ENCODE measurements at regions not wholly inside any gene's neighbourhood (a gene's known extent, or its start where the extent isn't known, plus 50 kb on each side); places are given as distances from the start of the nearest gene placed in this dataset.

DNA sequence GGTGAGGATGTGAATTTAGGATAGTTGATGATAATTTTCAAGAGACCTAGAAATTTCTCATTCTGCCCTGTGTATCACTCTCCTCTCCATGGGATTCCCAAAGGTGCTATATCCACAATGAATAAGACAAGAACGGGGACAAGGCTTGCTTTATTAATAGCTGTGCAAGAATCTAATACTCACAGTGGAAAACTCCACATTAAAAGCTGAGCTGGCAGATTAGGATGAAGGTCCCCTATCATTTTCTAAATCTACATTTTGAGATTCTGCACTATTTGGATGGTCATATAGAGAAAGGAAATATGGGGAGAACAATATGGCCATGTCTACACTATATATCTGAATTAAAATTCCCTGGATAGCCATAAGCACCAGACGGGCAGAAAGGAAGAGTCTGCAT lies 411.0 kb upstream of the TGFBR2 start:
- Histone ChIP-seq H2AFZ (ENCODE audit: control insufficient read depth, low read length) (no peak overlapping the region), H3K36me3 (ENCODE audit: control insufficient read depth in 2 of 2, extremely low read depth in 1 of 2, insufficient read depth in 2 of 2, low read length in 2 of 2) (no peaks in the 10 kb centered on the region), H3K9me3 (ENCODE audit: control insufficient read depth, low read depth, low read length) (no peaks in the 10 kb centered on the region), H3K4me2 (ENCODE audit: control insufficient read depth, extremely low read depth, insufficient read depth, low read depth, low read length) (no peak overlapping the region), H3K79me2 (ENCODE audit: control insufficient read depth, insufficient read depth, low read length) (no peaks in the 10 kb centered on the region), H3K27me3 (ENCODE audit: control insufficient read depth, extremely low read depth, insufficient read depth, low read length) (no peaks in the 10 kb centered on the region), H4K20me1 (ENCODE audit: control insufficient read depth, extremely low read depth, insufficient read depth, low read length) (no peaks in the 10 kb centered on the region), H3K27ac (ENCODE audit: control insufficient read depth, insufficient read depth, low read length) (no peak overlapping the region), H3K4me1 (ENCODE audit: control insufficient read depth, extremely low read depth, insufficient read depth, low read length) (peaks cover 5% of the 10 kb centered on the region), H3K4me3 (ENCODE audit: control insufficient read depth in 2 of 3, extremely low read depth in 1 of 3, insufficient read depth in 2 of 3, low read depth in 1 of 3, low read length in 3 of 3) (no peak overlapping the region), H3K9ac (ENCODE audit: control insufficient read depth, extremely low read depth, insufficient read depth, low read length) (no peak overlapping the region), H3K9me1 (ENCODE audit: control insufficient read depth, extremely low read depth, insufficient read depth, low read length) (no peaks in the 10 kb centered on the region)
- dilution Hi-C loops (cut with MboI; ENCODE audit: extremely low pct_ligation_motif_present, low sequenced_read_pairs): no loop called here
- TF ChIP-seq EZH2 (IDR thresholded peaks at IDR 0.05; ENCODE audit: low read length): no peak
- no peak for TF ChIP-seq CTCF (optimal IDR thresholded peaks at IDR 0.05 in 1 of 3, IDR thresholded peaks at IDR 0.05 in 1 of 3, conservative IDR thresholded peaks at IDR 0.05 in 1 of 3; ENCODE audit: extremely low read depth in 1 of 3, insufficient read depth in 2 of 3, low read length in 3 of 3)
- no peak for FAIRE-seq
- DNase-seq (ENCODE audit: low read depth, low spot score): no peak

DNA sequence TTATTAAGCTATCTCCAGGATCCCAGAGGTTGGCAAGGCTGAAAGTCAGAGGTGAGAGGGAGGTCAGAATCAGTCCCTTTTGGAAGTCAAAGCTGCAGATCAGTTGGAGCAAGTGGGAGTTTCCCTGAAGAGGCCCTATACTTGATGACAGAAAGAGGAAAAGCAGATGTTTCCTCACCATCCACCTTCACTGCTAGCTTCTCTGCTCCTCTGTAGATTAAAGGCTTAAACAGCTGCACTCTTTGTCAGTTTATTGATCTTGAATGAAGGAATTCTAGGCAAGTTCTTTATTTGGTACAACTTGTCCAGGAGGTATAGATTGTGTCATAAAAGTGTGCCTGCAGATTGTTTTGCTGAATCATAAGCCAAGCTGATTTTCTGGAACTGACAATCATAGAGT lies 408.2 kb upstream of the TGFBR2 start:
- Histone ChIP-seq H2AFZ (ENCODE audit: control insufficient read depth, low read length) (peak overlapping the region; percentile 27), H3K27ac (ENCODE audit: control insufficient read depth, insufficient read depth, low read length) (no peak overlapping the region), H3K36me3 (ENCODE audit: control insufficient read depth in 2 of 2, extremely low read depth in 1 of 2, insufficient read depth in 2 of 2, low read length in 2 of 2) (no peaks in the 10 kb centered on the region), H3K27me3 (ENCODE audit: control insufficient read depth, extremely low read depth, insufficient read depth, low read length) (no peaks in the 10 kb centered on the region), H3K79me2 (ENCODE audit: control insufficient read depth, insufficient read depth, low read length) (no peaks in the 10 kb centered on the region), H4K20me1 (ENCODE audit: control insufficient read depth, extremely low read depth, insufficient read depth, low read length) (no peaks in the 10 kb centered on the region), H3K9me1 (ENCODE audit: control insufficient read depth, extremely low read depth, insufficient read depth, low read length) (no peaks in the 10 kb centered on the region), H3K4me1 (ENCODE audit: control insufficient read depth, extremely low read depth, insufficient read depth, low read length) (no peaks in the 10 kb centered on the region), H3K9me3 (ENCODE audit: control insufficient read depth, low read depth, low read length) (no peaks in the 10 kb centered on the region), H3K4me2 (ENCODE audit: control insufficient read depth, extremely low read depth, insufficient read depth, low read depth, low read length) (no peak overlapping the region), H3K4me3 (ENCODE audit: control insufficient read depth in 2 of 3, extremely low read depth in 1 of 3, insufficient read depth in 2 of 3, low read depth in 1 of 3, low read length in 3 of 3) (no peak overlapping the region), H3K9ac (ENCODE audit: control insufficient read depth, extremely low read depth, insufficient read depth, low read length) (no peak overlapping the region)
- TF ChIP-seq EZH2 (IDR thresholded peaks at IDR 0.05; ENCODE audit: low read length) (no peak), CTCF (optimal IDR thresholded peaks at IDR 0.05 in 1 of 3, IDR thresholded peaks at IDR 0.05 in 1 of 3, conservative IDR thresholded peaks at IDR 0.05 in 1 of 3; ENCODE audit: extremely low read depth in 1 of 3, insufficient read depth in 2 of 3, low read length in 3 of 3) (no peak)
- DNase-seq (ENCODE audit: low read depth, low spot score) (no peak), FAIRE-seq (no peak)
- dilution Hi-C loops (cut with MboI; ENCODE audit: extremely low pct_ligation_motif_present, low sequenced_read_pairs): no loop called here
